ENCODE measurements at regions not wholly inside any gene's neighbourhood (a gene's known extent, or its start where the extent isn't known, plus 50 kb on each side); places are given as distances from the start of the nearest gene placed in this dataset.

DNA sequence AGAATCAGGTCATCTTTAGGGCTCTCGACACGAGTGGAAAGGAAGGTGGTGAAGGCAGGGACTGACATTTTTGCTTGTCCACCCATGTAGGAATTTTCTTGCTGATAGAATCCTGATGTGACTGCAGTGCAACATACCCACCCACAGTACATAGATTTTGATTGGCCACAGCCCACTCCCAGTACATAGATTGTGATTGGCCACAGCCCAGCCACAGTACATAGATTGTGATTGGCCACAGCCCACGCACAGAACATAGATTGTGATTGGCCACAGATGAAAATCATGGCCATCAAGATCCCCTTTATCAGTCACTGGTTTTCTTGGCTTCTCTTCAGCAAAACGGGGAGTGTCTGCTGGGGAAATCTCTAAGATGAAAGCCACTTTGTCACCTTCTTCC is 1041.5 kb downstream of the AACS start:
- Mint-ChIP-seq H3K9me3 (peaks cover 10% of the 10 kb centered on the region), H3K4me1 (no peaks in the 10 kb centered on the region), H3K27ac (no peak overlapping the region), H3K4me3 (no peak overlapping the region), H3K36me3 (ENCODE audit: low read depth) (no peaks in the 10 kb centered on the region), H3K27me3 (no peaks in the 10 kb centered on the region)
- DNase-seq, result no peak
- ATAC-seq, result no peak

GRCh38 chr12:126107659-126108058 is 1042.4 kb downstream of the AACS start:
- Mint-ChIP-seq H3K27ac (no peak overlapping the region), H3K4me3 (no peak overlapping the region), H3K27me3 (no peaks in the 10 kb centered on the region), H3K36me3 (ENCODE audit: low read depth) (no peaks in the 10 kb centered on the region), H3K4me1 (no peaks in the 10 kb centered on the region), H3K9me3 (peaks cover 10% of the 10 kb centered on the region)
- no peak for ATAC-seq
- DNase-seq, result no peak

DNA sequence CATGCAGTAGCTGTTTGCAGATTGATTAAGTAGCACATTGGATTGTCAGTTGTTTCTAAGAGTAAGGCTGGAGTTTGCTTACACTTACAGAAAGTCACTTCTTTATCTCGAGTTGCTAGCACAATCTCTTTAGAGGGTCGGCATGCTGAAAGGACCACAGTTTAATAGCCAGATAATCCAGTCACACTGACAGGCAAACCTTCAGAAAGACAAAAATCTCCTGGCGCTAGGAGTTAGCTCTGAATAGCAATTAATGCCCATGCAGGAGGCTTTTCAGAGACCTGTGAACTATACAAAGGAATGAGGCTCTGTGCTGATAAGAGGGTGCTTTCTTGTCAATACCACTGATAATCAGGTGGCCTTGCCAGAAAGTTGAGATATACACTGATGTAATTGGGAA is 1043.0 kb downstream of the AACS start:
- no peak overlapping the region for H3K4me3 Mint-ChIP-seq
- no peaks in the 10 kb centered on the region for H3K4me1 Mint-ChIP-seq
- DNase-seq (no peak), ATAC-seq (no peak)
- no peaks in the 10 kb centered on the region for H3K27me3 Mint-ChIP-seq
- no peak overlapping the region for H3K27ac Mint-ChIP-seq
- no peaks in the 10 kb centered on the region for H3K36me3 Mint-ChIP-seq (ENCODE audit: low read depth)
- peaks cover 10% of the 10 kb centered on the region for H3K9me3 Mint-ChIP-seq

DNA sequence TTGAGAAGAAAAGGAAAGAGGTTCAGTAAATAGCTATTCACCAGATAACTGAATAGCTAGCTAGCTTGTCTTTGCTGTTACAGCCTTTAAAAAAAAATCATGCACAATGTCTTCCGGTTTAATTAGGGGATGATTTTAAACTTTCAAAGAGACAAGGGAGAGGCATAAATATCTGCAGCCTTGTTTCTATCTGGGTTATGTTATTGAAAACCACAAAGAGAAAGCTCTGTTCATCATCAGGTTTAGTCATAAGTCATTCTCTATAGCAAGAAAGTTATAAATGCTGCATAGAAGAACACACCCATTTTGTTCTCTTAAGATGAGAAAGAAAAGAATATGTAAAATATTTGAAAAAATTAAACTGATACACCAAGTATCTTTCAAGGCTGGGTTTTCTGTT is 1046.9 kb downstream of the AACS start:
- Mint-ChIP-seq H3K27me3 (peaks cover 3% of the 10 kb centered on the region), H3K9me3 (peaks cover 19% of the 10 kb centered on the region)

GRCh38 chr12:126112849-126113248 is 1047.6 kb downstream of the AACS start:
- no peak for ATAC-seq
- Mint-ChIP-seq H3K27ac (no peak overlapping the region), H3K27me3 (peaks cover 3% of the 10 kb centered on the region), H3K4me1 (no peaks in the 10 kb centered on the region), H3K4me3 (no peak overlapping the region), H3K36me3 (ENCODE audit: low read depth) (no peaks in the 10 kb centered on the region), H3K9me3 (peaks cover 12% of the 10 kb centered on the region)
- DNase-seq, result no peak

More for the DNA sequence above, 1046.9 kb downstream of the AACS start:
- Mint-ChIP-seq H3K27ac (no peak overlapping the region), H3K4me3 (no peak overlapping the region), H3K36me3 (ENCODE audit: low read depth) (no peaks in the 10 kb centered on the region), H3K4me1 (no peaks in the 10 kb centered on the region)
- no peak for DNase-seq
- ATAC-seq, result no peak

- Mint-ChIP-seq H3K4me1 (no peaks in the 10 kb centered on the region), H3K9me3 (peaks cover 12% of the 10 kb centered on the region), H3K4me3 (no peak overlapping the region), H3K27me3 (peaks cover 3% of the 10 kb centered on the region), H3K27ac (no peak overlapping the region), H3K36me3 (ENCODE audit: low read depth) (no peaks in the 10 kb centered on the region)
- DNase-seq, result no peak
- ATAC-seq, result no peak
Measured at GRCh38 chr12:126114441-126114840, 1049.2 kb downstream of the AACS start.

GRCh38 chr12:126117502-126117901 is 1052.3 kb downstream of the AACS start:
- no peaks in the 10 kb centered on the region for H3K4me1 Mint-ChIP-seq
- DNase-seq, result no peak
- H3K27me3 Mint-ChIP-seq, result peaks cover 3% of the 10 kb centered on the region
- H3K27ac Mint-ChIP-seq, result no peak overlapping the region
- H3K9me3 Mint-ChIP-seq, result peaks cover 14% of the 10 kb centered on the region
- no peak for ATAC-seq
- H3K36me3 Mint-ChIP-seq (ENCODE audit: low read depth), result no peaks in the 10 kb centered on the region
- H3K4me3 Mint-ChIP-seq, result no peak overlapping the region

DNA sequence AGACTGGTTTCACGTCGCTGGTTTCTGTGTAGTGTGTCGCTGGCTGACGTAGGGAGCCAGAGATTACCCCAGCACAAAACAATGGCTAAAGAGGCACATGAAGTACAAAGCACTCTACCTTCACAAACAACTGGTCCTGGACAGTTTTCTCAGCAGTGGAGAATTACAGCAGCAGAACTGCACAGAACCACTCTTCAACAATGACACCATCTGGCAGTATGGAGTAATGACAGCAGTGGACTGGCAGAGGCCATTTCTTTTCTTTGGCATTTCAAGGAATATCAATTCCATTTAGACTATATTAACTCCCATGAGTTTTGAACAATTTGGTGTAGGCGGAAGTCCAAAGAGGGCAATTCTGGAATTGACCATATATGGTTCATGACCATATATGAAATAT is 1074.1 kb downstream of the AACS start:
- Mint-ChIP-seq H3K27me3 (no peaks in the 10 kb centered on the region), H3K9me3 (peaks cover 47% of the 10 kb centered on the region), H3K27ac (no peak overlapping the region), H3K4me3 (no peak overlapping the region), H3K36me3 (ENCODE audit: low read depth) (peaks cover 6% of the 10 kb centered on the region), H3K4me1 (no peaks in the 10 kb centered on the region)
- no peak for ATAC-seq
- DNase-seq, result no peak

- Mint-ChIP-seq H3K27ac (no peak overlapping the region), H3K36me3 (ENCODE audit: low read depth) (no peaks in the 10 kb centered on the region), H3K27me3 (no peaks in the 10 kb centered on the region), H3K9me3 (peaks cover 22% of the 10 kb centered on the region), H3K4me3 (no peak overlapping the region), H3K4me1 (no peaks in the 10 kb centered on the region)
- ATAC-seq (no peak), DNase-seq (no peak)
Measured at GRCh38 chr12:126144603-126145002, 1079.4 kb downstream of the AACS start.

DNA sequence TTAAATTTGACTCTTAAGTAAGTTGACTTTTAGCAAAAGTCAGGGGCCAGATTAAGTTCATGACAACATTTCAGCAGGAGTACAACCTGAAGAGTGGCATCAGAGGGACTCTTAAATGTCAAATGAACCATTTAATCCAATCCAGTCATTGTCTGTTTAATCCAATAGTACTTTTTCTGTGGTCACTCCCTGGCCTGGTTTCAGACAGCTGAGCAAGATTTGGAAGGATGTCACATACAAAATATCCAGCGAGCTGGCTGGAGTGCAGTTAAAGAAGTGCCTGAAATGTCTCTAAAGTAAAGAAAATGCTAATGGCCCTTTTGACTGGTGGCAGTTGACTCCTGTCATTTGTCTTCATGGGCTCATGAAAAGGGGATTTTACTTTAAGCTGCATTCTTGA is 1082.1 kb downstream of the AACS start:
- peaks cover 14% of the 10 kb centered on the region for H3K9me3 Mint-ChIP-seq
- DNase-seq (no peak), ATAC-seq (no peak)
- H3K36me3 Mint-ChIP-seq (ENCODE audit: low read depth), result no peaks in the 10 kb centered on the region
- no peaks in the 10 kb centered on the region for H3K27me3 Mint-ChIP-seq
- no peaks in the 10 kb centered on the region for H3K4me1 Mint-ChIP-seq
- no peak overlapping the region for H3K27ac Mint-ChIP-seq
- no peak overlapping the region for H3K4me3 Mint-ChIP-seq

DNA sequence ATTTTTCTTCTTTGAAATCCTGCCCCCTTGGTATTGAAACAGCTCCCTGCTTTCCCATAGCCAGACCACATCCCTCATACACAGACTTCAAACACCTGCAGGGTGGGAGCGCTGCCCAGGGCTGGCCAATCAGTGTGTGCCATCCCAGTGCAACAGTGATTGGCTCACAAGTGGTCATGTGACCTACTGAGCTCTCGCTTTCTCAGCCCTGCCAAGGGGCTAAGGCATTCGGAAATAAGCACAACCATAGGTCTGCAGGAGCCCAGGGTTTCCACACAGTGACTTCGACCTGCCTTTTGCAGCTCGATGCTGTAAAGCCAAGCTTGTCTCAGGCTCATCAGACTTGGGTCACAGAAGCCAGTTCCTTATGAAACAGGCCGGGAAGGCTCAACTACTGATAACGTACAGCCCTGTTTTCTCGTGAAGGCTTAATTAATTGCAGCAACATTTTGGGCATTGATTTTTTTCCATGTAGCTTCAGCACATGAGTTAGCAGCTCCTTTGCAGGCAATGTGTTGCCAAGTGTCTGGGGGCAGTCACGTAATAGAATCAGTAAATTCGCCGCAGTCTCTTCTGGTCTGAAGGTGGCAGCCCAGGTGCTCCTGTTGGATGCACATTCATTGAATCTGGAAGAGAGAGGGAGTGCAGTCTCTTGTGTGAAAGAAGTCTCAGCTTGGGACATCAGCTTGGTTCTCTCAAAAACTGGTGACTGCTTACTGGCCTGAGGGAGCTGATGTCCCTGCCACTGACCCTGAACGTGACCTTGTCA is 1091.8 kb downstream of the AACS start:
- ATAC-seq (no peak), DNase-seq (no peak)
- no peaks in the 10 kb centered on the region for H3K4me1 Mint-ChIP-seq
- H3K36me3 Mint-ChIP-seq (ENCODE audit: low read depth), result no peaks in the 10 kb centered on the region
- no peak overlapping the region for H3K4me3 Mint-ChIP-seq
- H3K27me3 Mint-ChIP-seq, result no peaks in the 10 kb centered on the region
- H3K9me3 Mint-ChIP-seq, result peaks cover 5% of the 10 kb centered on the region
- H3K27ac Mint-ChIP-seq, result no peak overlapping the region

GRCh38 chr12:126157575-126157966 is 1092.3 kb downstream of the AACS start:
- H3K4me3 Mint-ChIP-seq, result no peak overlapping the region
- no peaks in the 10 kb centered on the region for H3K27me3 Mint-ChIP-seq
- no peaks in the 10 kb centered on the region for H3K36me3 Mint-ChIP-seq (ENCODE audit: low read depth)
- H3K4me1 Mint-ChIP-seq, result no peaks in the 10 kb centered on the region
- no peak overlapping the region for H3K27ac Mint-ChIP-seq
- ATAC-seq, result no peak
- peaks cover 7% of the 10 kb centered on the region for H3K9me3 Mint-ChIP-seq
- no peak for DNase-seq

- Mint-ChIP-seq H3K4me3 (no peak overlapping the region), H3K9me3 (peaks cover 10% of the 10 kb centered on the region), H3K4me1 (no peaks in the 10 kb centered on the region), H3K27ac (no peak overlapping the region), H3K27me3 (no peaks in the 10 kb centered on the region), H3K36me3 (ENCODE audit: low read depth) (no peaks in the 10 kb centered on the region)
- ATAC-seq (no peak), DNase-seq (no peak)
Measured at GRCh38 chr12:126159139-126159538, 1093.9 kb downstream of the AACS start.

DNA sequence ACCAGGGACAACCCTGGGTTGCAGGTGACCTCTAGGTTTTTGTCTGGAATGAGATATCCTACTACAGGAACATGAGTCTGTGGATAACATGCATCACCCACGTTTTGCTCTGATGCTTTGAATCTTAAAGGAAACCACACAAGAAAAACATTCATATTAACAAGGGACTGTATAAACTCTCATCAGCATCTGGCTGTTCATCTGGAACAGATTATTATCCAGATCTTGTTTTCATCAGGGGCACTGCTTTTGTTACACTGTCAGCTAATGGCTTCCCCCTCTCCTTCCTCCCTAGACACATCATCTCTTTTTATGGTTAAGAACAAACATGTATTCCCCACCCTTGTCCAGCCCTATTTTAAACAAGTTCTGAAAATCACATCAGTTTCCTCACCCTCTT is 1095.7 kb downstream of the AACS start:
- no peak overlapping the region for H3K27ac Mint-ChIP-seq
- no peaks in the 10 kb centered on the region for H3K27me3 Mint-ChIP-seq
- H3K36me3 Mint-ChIP-seq (ENCODE audit: low read depth), result no peaks in the 10 kb centered on the region
- ATAC-seq (no peak), DNase-seq (no peak)
- H3K4me3 Mint-ChIP-seq, result no peak overlapping the region
- H3K9me3 Mint-ChIP-seq, result peaks cover 14% of the 10 kb centered on the region
- no peaks in the 10 kb centered on the region for H3K4me1 Mint-ChIP-seq

DNA sequence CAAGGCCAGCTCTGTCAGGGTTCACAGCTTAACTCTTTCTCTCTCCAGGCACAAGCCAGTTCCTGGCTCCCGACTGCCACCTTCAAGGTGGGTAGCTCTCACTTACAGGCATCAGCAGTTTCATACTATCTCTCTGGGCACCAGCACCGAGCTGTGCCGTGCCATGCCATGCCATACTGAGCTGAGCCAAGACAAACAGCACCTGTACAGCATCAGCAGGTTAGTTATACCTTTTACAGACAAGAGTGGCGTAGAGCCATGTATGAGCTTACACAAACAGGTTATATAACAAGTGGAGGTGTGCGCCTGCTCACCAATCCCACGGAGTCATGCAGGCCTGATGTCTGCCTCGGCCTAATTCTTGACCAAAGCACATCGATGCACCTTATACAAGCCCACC is 1098.7 kb downstream of the AACS start:
- H3K4me3 Mint-ChIP-seq, result no peak overlapping the region
- H3K9me3 Mint-ChIP-seq, result peaks cover 8% of the 10 kb centered on the region
- H3K27me3 Mint-ChIP-seq, result no peaks in the 10 kb centered on the region
- no peak for ATAC-seq
- H3K36me3 Mint-ChIP-seq (ENCODE audit: low read depth), result no peaks in the 10 kb centered on the region
- H3K27ac Mint-ChIP-seq, result no peak overlapping the region
- no peaks in the 10 kb centered on the region for H3K4me1 Mint-ChIP-seq
- DNase-seq, result no peak
